ENCODE measurements at regions not wholly inside any gene's neighbourhood (a gene's known extent, or its start where the extent isn't known, plus 50 kb on each side); places are given as distances from the start of the nearest gene placed in this dataset.
A peak's percentile ranks its signal among the peaks of the same experiment; 100 is the strongest.

DNA sequence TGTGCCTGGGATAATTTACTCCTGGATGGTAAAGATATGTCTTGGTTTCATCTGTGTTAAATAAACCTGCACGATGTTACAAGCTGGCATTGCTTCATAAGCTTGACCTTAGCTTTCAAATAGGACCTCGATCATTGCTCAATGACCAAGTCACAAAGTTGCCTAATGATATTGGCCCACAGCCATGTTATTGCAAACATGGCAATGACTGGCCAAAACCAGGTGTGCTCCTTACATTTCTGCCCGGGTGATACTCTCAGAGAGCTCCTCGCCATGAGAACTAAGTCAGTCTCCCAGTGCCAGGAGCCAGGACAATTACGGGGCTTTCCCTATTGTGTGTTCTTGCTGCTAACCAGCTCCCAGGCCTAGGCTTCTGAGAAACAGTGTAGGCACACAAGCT lies 72.5 kb upstream of the CYP1B1 start:
- Histone ChIP-seq H3K4me3 (replicated peaks in 1 of 4; ENCODE audit: control extremely low read depth in 1 of 4, insufficient read depth in 1 of 4, low read depth in 3 of 4, low read length in 4 of 4) (no peak overlapping the region), H3K4me2 (ENCODE audit: extremely low read depth, insufficient read depth, low read length) (no peak overlapping the region), H3K79me2 (ENCODE audit: control insufficient read depth, insufficient read depth, low read length) (no peaks in the 10 kb centered on the region), H3K4me1 (ENCODE audit: control insufficient read depth, extremely low read depth, insufficient read depth, low read length) (peaks cover 12% of the 10 kb centered on the region), H3K9me3 (ENCODE audit: control insufficient read depth, insufficient read depth, low read depth, low read length) (no peaks in the 10 kb centered on the region), H2AFZ (ENCODE audit: low read length) (no peak overlapping the region), H4K20me1 (ENCODE audit: control insufficient read depth, extremely low read depth, insufficient read depth, low read length) (no peaks in the 10 kb centered on the region), H3K9ac (ENCODE audit: insufficient read depth, low read length) (no peak overlapping the region), H3K36me3 (ENCODE audit: control insufficient read depth, insufficient read depth, low read length) (no peaks in the 10 kb centered on the region), H3K27me3 (ENCODE audit: control insufficient read depth, insufficient read depth, low read length) (no peaks in the 10 kb centered on the region), H3K27ac (ENCODE audit: insufficient read depth, low read length) (no peak overlapping the region)
- TF ChIP-seq EZH2 (IDR thresholded peaks at IDR 0.05; ENCODE audit: low read length, missing control alignments): no peak
- TF ChIP-seq, protein P1, sequence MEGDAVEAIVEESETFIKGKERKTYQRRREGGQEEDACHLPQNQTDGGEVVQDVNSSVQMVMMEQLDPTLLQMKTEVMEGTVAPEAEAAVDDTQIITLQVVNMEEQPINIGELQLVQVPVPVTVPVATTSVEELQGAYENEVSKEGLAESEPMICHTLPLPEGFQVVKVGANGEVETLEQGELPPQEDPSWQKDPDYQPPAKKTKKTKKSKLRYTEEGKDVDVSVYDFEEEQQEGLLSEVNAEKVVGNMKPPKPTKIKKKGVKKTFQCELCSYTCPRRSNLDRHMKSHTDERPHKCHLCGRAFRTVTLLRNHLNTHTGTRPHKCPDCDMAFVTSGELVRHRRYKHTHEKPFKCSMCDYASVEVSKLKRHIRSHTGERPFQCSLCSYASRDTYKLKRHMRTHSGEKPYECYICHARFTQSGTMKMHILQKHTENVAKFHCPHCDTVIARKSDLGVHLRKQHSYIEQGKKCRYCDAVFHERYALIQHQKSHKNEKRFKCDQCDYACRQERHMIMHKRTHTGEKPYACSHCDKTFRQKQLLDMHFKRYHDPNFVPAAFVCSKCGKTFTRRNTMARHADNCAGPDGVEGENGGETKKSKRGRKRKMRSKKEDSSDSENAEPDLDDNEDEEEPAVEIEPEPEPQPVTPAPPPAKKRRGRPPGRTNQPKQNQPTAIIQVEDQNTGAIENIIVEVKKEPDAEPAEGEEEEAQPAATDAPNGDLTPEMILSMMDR (conservative IDR thresholded peaks at IDR 0.05 in 1 of 2, IDR thresholded peaks at IDR 0.05 in 1 of 2; ENCODE audit: low read depth in 1 of 2, low read length in 2 of 2): no peak
- DNase-seq (ENCODE audit: low read depth in 2 of 2): peak in 1 of 2 donors; percentile 90

DNA sequence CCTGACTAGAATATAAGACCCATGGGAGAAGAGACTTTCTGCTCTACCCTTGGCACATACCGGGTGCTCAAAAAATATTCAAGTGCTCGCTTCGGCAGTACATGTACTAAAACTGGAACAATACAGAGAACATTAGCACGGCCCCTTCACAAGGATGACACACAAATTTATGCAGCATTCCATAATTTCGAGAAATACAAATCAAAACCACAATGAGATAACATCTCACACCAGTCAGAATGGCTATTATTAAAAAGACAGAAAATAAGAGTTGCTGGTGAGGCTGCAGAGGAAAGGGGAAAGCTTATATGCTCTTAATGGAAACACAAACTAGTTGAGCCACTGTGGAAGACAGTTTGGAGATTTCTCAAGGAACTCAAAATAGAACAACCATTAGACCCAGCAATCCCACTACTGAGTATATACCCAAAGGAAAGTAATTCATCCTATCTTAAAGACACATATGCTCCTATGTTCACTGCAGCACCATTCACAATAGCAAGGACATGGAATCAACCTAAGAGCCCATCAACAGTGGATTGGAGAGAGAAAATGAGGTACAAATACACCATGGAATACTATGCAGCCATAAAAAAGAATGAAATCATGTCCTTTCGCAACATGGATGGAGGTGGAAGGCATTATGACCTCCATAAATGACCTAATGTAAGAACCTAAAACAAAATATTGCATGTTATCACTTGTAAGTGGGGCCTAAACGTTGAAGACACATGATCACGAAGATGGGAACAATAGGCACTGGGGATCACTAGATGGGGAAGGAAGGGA lies 71.6 kb upstream of the CYP1B1 start:
- H3K36me3 ChIP-seq (ENCODE audit: control insufficient read depth, insufficient read depth, low read length): no peaks in the 10 kb centered on the region
- no peaks in the 10 kb centered on the region for H3K27me3 ChIP-seq (ENCODE audit: control insufficient read depth, insufficient read depth, low read length)
- no peaks in the 10 kb centered on the region for H3K9me3 ChIP-seq (ENCODE audit: control insufficient read depth, insufficient read depth, low read depth, low read length)
- H3K4me3 ChIP-seq (replicated peaks in 1 of 4; ENCODE audit: control extremely low read depth in 1 of 4, insufficient read depth in 1 of 4, low read depth in 3 of 4, low read length in 4 of 4): no peak overlapping the region
- H2AFZ ChIP-seq (ENCODE audit: low read length): no peak overlapping the region
- no peak for TF ChIP-seq EZH2 (IDR thresholded peaks at IDR 0.05; ENCODE audit: low read length, missing control alignments)
- TF ChIP-seq, protein P1 (conservative IDR thresholded peaks at IDR 0.05 in 1 of 2, IDR thresholded peaks at IDR 0.05 in 1 of 2; ENCODE audit: low read depth in 1 of 2, low read length in 2 of 2): no peak
- no peaks in the 10 kb centered on the region for H4K20me1 ChIP-seq (ENCODE audit: control insufficient read depth, extremely low read depth, insufficient read depth, low read length)
- H3K4me2 ChIP-seq (ENCODE audit: extremely low read depth, insufficient read depth, low read length): no peak overlapping the region
- peaks cover 12% of the 10 kb centered on the region for H3K4me1 ChIP-seq (ENCODE audit: control insufficient read depth, extremely low read depth, insufficient read depth, low read length)
- peak in 1 of 2 donors; percentile 89 for DNase-seq (ENCODE audit: low read depth in 2 of 2)
- H3K9ac ChIP-seq (ENCODE audit: insufficient read depth, low read length): no peak overlapping the region
- H3K27ac ChIP-seq (ENCODE audit: insufficient read depth, low read length): peak overlapping the region; percentile 98
- H3K79me2 ChIP-seq (ENCODE audit: control insufficient read depth, insufficient read depth, low read length): no peaks in the 10 kb centered on the region

DNA sequence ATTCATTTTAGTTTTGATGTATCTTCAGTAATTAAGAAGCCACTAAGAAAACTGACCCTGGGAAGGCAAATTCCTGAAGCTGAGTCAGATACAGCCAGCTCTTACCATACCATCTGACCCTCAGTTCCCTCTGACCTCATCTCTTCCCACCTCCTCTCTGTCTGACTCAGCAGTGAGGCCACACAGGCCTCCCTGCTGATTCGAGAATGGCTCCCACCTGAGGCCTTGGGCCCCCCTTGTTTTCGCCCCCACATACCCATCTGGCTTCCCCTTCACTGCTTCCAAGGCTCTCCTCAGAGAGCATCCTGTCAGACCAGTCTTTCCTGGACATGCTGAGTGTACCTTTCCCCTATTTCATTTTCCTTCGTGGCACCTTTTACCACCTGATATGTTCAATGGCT lies 71.0 kb upstream of the CYP1B1 start:
- peak overlapping the region; percentile 72 for H3K9ac ChIP-seq (ENCODE audit: insufficient read depth, low read length)
- no peaks in the 10 kb centered on the region for H3K9me3 ChIP-seq (ENCODE audit: control insufficient read depth, insufficient read depth, low read depth, low read length)
- peaks cover 12% of the 10 kb centered on the region for H3K4me1 ChIP-seq (ENCODE audit: control insufficient read depth, extremely low read depth, insufficient read depth, low read length)
- peak overlapping the region; percentile 98 for H3K27ac ChIP-seq (ENCODE audit: insufficient read depth, low read length)
- no peaks in the 10 kb centered on the region for H3K79me2 ChIP-seq (ENCODE audit: control insufficient read depth, insufficient read depth, low read length)
- no peaks in the 10 kb centered on the region for H3K27me3 ChIP-seq (ENCODE audit: control insufficient read depth, insufficient read depth, low read length)
- no peak for TF ChIP-seq EZH2 (IDR thresholded peaks at IDR 0.05; ENCODE audit: low read length, missing control alignments)
- TF ChIP-seq, protein P1 (conservative IDR thresholded peaks at IDR 0.05 in 1 of 2, IDR thresholded peaks at IDR 0.05 in 1 of 2; ENCODE audit: low read depth in 1 of 2, low read length in 2 of 2): no peak
- no peak overlapping the region for H2AFZ ChIP-seq (ENCODE audit: low read length)
- peak overlapping the region in 3 of 4 experiments; percentile 13 to 39 (median 35) for H3K4me3 ChIP-seq (replicated peaks in 1 of 4; ENCODE audit: control extremely low read depth in 1 of 4, insufficient read depth in 1 of 4, low read depth in 3 of 4, low read length in 4 of 4)
- H4K20me1 ChIP-seq (ENCODE audit: control insufficient read depth, extremely low read depth, insufficient read depth, low read length): no peaks in the 10 kb centered on the region
- no peaks in the 10 kb centered on the region for H3K36me3 ChIP-seq (ENCODE audit: control insufficient read depth, insufficient read depth, low read length)
- H3K4me2 ChIP-seq (ENCODE audit: extremely low read depth, insufficient read depth, low read length): peak overlapping the region; percentile 83
- peak; percentile 97 to 99 for DNase-seq (ENCODE audit: low read depth in 2 of 2)
